Esophagus squamous epithelium (tissue), 5 donors: ENCODE measurements at regions not wholly inside any gene's neighbourhood (a gene's known extent, or its start where the extent isn't known, plus 50 kb on each side); places are given as distances from the start of the nearest gene placed in this dataset.

ENCODE experiments used
- DNase-seq: peaks from one replicate; lab custom pipeline; 2025; lab: John Stamatoyannopoulos, UW
- H3K27ac ChIP-seq, 4 donors: fragments of 200-600 bp; sonication (generic); one replicate each; pipeline ENCODE4 v1.5.1; 2016 to 2019; ENCODE audit warnings: mild to moderate bottlenecking in 1 of 4
- H3K27me3 ChIP-seq, 4 donors: fragments of 200-600 bp; sonication (generic); 1 replicate in 3 of 4; 2 replicates in 1 of 4; pipeline versions ENCODE4 v1.5.1 to v1.6.0; 2017 to 2021; ENCODE audit warnings: antibody characterized with exemption in 1 of 4
- H3K36me3 ChIP-seq, 3 donors: fragments of 200-600 bp; sonication (generic); one replicate each; pipeline ENCODE4 v1.5.1; 2016 to 2019
- H3K4me1 ChIP-seq, 3 donors: fragments of 200-600 bp; sonication (generic); one replicate each; pipeline ENCODE4 v1.5.1; 2017 to 2019
- H3K4me3 ChIP-seq, 4 donors: fragments of 200-600 bp; sonication (generic); 1 replicate in 3 of 4; 2 replicates in 1 of 4; pipeline ENCODE4 v1.5.1; 2016 to 2019; ENCODE audit warnings: mild to moderate bottlenecking in 2 of 4, moderate library complexity in 1 of 4
- H3K9me3 ChIP-seq, 3 donors: fragments of 200-600 bp; sonication (generic); one replicate each; pipeline ENCODE4 v1.5.1; 2016 to 2019
- POLR2A ChIP-seq, 4 donors: fragments of 450-650 bp; IDR thresholded peaks; one replicate each; pipeline ENCODE4 v1.6.1; 2017; ENCODE audit warnings: antibody characterized with exemption in 4 of 4, mild to moderate bottlenecking in 4 of 4, moderate library complexity in 3 of 4
- WGBS, 2 donors: methylation state at CpG; one replicate each; pipeline ENCODE4 v1.1.5; 2018; 5-methylcytosine and 5-hydroxymethylcytosine counted together
- intact Hi-C: fragments of 100-400 bp; cut with DNase I; formaldehyde crosslinking; loops from one replicate; pipeline ENCODE4 v1.15.0; 2022
- TF ChIP-seq, protein P1 (sequence below), 6 experiments: fragments of 450-650 bp in 4 of 6; fragments of 200-600 bp in 2 of 6; sonication (generic) in 2 of 6; IDR thresholded peaks; one replicate each; pipeline ENCODE4 v1.5.1; 2016 to 2019; ENCODE audit warnings: antibody characterized with exemption in 6 of 6, mild to moderate bottlenecking in 4 of 6, moderate library complexity in 4 of 6
- donor health status: DM: yes; HTN: yes; CAD: no.

DNA sequence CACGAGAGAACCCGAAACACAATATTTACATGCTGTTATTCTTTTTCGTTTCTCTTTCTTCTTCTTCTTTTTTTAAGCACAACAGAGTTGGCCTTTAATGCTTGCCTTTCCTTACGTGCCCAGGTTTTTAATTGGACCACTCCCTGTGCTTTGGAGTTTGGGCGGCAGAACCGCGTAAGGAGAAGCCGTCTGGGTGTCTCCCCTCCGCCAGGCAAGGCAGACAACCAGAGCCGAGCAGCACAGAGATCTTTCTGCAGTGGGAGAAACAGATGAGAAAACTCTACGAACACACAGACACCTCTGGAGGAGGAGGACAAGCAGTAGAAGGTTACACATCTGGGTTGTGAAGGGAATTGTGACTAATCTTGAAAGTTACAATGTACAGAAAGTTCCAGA is 150.0 kb upstream of the UBL3 start:
- no peak overlapping the region for H3K4me3 ChIP-seq
- no peak overlapping the region for H3K27ac ChIP-seq
- H3K4me1 ChIP-seq, result no peaks in the 10 kb centered on the region
- H3K27me3 ChIP-seq, result peaks cover 0 to 20% (median 0%) of the 10 kb centered on the region in 4 donors
- H3K36me3 ChIP-seq, result no peaks in the 10 kb centered on the region
- no peaks in the 10 kb centered on the region for H3K9me3 ChIP-seq
- 53 to 65% methylated on average over 6 of the region's 11 CpGs for WGBS, 2 donors
- no peak for DNase-seq
- intact Hi-C loops, result no loop called here
- no peak for TF ChIP-seq POLR2A (IDR thresholded peaks at IDR 0.05)
- TF ChIP-seq, protein P1, sequence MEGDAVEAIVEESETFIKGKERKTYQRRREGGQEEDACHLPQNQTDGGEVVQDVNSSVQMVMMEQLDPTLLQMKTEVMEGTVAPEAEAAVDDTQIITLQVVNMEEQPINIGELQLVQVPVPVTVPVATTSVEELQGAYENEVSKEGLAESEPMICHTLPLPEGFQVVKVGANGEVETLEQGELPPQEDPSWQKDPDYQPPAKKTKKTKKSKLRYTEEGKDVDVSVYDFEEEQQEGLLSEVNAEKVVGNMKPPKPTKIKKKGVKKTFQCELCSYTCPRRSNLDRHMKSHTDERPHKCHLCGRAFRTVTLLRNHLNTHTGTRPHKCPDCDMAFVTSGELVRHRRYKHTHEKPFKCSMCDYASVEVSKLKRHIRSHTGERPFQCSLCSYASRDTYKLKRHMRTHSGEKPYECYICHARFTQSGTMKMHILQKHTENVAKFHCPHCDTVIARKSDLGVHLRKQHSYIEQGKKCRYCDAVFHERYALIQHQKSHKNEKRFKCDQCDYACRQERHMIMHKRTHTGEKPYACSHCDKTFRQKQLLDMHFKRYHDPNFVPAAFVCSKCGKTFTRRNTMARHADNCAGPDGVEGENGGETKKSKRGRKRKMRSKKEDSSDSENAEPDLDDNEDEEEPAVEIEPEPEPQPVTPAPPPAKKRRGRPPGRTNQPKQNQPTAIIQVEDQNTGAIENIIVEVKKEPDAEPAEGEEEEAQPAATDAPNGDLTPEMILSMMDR (IDR thresholded peaks at IDR 0.05), result no peak

DNA sequence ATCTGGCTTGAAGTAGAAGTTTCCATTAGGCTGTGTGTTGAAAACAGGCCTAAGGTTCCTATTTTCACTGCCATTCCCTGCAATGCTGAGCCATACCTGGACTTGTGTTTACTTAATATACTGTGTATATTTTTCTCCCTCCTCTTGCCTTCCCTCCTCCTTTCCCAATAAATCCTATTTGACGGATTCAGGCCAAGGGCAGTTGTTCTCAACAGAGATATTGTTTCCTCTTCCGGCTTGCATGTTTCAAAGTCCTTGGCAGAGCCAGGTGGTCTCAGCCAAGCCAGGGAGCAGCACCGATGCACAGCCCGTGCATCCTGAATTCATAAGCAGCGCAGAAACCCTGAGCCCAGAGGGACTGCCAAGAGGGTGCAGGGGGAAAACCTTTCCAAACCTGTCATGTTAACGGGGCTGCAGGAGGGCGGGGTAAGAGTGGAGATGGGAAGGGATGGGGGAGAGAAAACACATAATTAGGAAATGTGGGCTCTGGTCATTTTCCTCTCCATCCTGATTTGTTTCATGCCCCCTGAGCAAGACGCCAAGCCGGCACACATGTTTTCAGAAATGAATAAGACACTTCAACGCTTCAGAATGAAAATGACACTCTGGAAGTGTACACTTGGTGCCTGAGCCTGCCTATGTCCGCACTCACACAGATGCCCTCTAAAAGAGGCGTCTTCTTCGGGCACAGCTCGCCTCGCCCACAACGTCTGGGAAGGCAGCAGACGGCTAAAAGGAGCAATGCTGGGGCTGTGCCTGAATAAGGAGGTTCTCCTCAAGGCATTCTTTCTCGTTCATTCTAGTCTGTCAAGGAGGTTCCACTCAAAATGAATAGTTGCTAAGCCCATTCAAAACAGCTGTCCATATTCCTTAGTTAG is 149.3 kb upstream of the UBL3 start:
- H3K27ac ChIP-seq, result no peak overlapping the region
- no peaks in the 10 kb centered on the region for H3K4me1 ChIP-seq
- no peak for DNase-seq
- peaks cover 0 to 18% (median 0%) of the 10 kb centered on the region in 4 donors for H3K27me3 ChIP-seq
- WGBS, 2 donors, result 81 to 83% methylated on average over 13 to 17 of the region's 18 CpGs
- TF ChIP-seq POLR2A (IDR thresholded peaks at IDR 0.05), result no peak
- TF ChIP-seq, protein P1 (IDR thresholded peaks at IDR 0.05), result no peak
- no peak overlapping the region for H3K4me3 ChIP-seq
- H3K36me3 ChIP-seq, result no peaks in the 10 kb centered on the region
- intact Hi-C loops, result no loop called here
- no peaks in the 10 kb centered on the region for H3K9me3 ChIP-seq

DNA sequence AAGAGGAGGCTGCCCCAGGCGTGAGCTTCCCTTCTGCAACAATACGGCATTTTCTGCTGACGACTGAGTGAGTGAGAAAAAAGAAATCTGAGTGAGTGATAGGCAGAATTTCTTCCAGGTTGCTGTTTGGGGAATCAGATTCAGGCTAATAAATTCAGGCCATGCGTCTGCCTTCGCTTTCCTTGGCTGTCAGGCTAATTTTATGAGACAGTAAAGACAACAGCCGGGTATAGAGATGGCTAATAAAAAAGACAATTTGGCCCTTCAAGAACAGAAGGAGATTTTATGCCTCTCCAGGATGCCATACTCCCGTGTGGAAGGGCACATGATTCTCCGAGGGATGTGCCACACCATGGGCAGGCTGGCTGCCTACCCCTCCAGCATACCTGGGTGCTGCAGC is 145.9 kb upstream of the UBL3 start:
- H3K27ac ChIP-seq, result no peak overlapping the region

DNA sequence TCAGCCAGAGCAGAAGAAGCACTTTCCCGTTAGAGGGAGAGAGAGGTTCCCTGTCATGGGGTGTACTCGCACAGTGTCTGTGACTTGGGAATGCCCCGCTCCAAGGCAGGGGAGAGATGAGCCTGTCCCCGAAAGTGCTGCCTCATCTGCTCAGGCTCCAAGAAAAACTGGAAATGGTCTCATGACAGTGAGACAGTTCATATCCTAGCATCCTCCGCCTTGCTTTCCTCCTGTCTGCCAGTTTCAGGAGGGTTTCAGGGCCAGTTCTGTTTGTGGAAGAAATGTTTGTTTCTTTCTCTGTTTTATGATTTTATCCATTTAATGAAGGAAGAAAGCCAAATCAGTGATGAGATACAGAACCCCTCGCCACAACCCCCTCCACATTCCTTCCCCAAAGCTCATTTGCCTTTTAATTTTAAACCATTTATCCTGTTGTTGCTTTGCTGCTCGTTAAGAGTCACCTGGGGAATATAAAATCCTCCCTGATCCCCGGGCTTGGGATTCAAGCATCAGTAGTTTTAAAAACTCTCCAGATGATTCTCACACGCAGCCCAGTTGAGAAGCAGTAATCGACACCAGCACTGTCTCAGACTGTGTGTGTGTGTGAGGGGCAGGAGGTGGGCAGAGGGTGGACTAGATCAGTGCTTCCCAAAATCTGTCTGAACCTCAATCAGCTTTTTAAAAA is 144.6 kb upstream of the UBL3 start:
- TF ChIP-seq POLR2A (IDR thresholded peaks at IDR 0.05), result no peak
- DNase-seq, result no peak
- intact Hi-C loops, result no loop called here
- no peaks in the 10 kb centered on the region for H3K4me1 ChIP-seq
- no peaks in the 10 kb centered on the region for H3K9me3 ChIP-seq
- WGBS, 2 donors, result 79 to 84% methylated on average over 9 of the region's 10 CpGs
- peaks cover 0 to 7% (median 0%) of the 10 kb centered on the region in 4 donors for H3K27me3 ChIP-seq
- H3K4me3 ChIP-seq, result no peak overlapping the region
- no peaks in the 10 kb centered on the region for H3K36me3 ChIP-seq
- H3K27ac ChIP-seq, result no peak overlapping the region

More for the DNA sequence above, 145.9 kb upstream of the UBL3 start:
- DNase-seq, result no peak
- Histone ChIP-seq H3K9me3 (no peaks in the 10 kb centered on the region), H3K27me3 (peaks cover 0 to 7% (median 0%) of the 10 kb centered on the region in 4 donors), H3K36me3 (no peaks in the 10 kb centered on the region), H3K4me3 (no peak overlapping the region), H3K4me1 (no peaks in the 10 kb centered on the region)
- intact Hi-C loops, result no loop called here
- no peak for TF ChIP-seq POLR2A (IDR thresholded peaks at IDR 0.05)
- TF ChIP-seq, protein P1 (IDR thresholded peaks at IDR 0.05), result no peak
- 84 to 91% methylated on average over 6 to 8 of the region's 8 CpGs for WGBS, 2 donors

DNA sequence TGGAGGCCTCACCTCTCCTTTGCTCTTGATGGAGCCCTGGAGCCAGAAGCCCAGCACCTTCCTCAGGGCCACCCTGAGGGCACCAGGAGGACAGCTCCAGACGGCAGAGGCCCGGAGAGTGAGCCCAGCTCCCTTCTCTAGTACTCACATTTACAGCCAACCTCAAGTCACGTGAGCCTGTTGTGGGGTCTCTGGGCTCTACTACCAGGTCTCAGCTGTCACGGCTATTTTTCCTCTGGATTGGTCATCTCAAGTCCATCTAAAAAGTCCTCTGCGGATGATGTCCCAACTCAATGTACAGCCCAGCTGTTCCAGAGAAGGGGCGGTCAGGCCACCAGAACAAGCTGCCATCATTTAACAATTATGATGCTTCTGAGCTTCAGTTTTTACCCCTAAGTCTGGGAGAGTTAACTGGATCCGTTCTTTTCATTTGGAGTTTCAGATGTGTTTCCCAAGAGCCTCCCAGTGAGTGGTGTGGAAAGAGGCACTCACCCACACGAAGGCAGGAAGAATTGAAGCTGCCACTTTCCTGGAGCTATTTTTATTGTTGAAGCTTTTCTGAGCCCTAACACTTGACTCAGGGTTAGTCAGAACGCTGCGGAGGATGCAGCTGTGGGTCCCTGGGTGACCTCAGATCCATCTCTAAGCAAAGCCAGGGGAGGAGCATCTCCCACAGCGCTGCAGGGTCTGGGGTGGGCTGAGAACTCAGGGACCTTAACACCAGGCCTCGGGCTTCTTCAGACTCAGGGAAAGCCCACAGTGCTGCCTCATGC is 143.5 kb upstream of the UBL3 start:
- TF ChIP-seq, protein P1 (IDR thresholded peaks at IDR 0.05), result no peak
- no peak for TF ChIP-seq POLR2A (IDR thresholded peaks at IDR 0.05)

More for the DNA sequence above, 143.5 kb upstream of the UBL3 start:
- intact Hi-C loops, result no loop called here
- Histone ChIP-seq H3K27ac (no peak overlapping the region), H3K9me3 (no peaks in the 10 kb centered on the region), H3K4me1 (no peaks in the 10 kb centered on the region), H3K27me3 (peaks cover 0 to 7% (median 0%) of the 10 kb centered on the region in 4 donors), H3K4me3 (no peak overlapping the region), H3K36me3 (no peaks in the 10 kb centered on the region)
- 61 to 73% methylated on average over 6 to 8 of the region's 12 CpGs for WGBS, 2 donors
- no peak for DNase-seq
